ENCODE measurements at regions not wholly inside any gene's neighbourhood (a gene's known extent, or its start where the extent isn't known, plus 50 kb on each side); places are given as distances from the start of the nearest gene placed in this dataset.

DNA sequence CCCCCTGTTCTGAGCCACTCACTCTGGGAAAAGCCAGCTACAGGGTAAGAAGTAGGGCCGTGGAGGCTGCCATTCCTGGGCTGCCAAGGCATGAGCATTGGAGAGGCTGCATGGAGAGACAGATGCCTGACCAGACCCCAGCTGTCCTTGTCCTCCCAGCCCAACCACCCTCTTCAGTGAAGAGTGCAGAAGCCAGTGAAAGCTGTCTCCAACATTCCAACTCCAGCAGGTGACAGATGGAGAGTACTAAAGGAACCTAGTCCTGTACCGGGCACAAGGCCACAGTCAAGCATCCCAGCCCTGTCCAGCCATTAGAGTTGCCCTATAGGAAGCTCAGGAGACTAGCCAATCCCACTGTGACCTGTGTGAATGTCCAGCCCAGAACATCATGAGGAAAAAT is 165.1 kb downstream of the DIRAS2 start:
- no peak for TF ChIP-seq EZH2 (IDR thresholded peaks at IDR 0.05)
- no peak for TF ChIP-seq POLR2AphosphoS5 (IDR thresholded peaks at IDR 0.05; ENCODE audit: borderline replicate concordance, low read depth, low read length)
- TF ChIP-seq FOXP2 (optimal IDR thresholded peaks at IDR 0.05; ENCODE audit: control extremely low read depth, extremely low read length, insufficient read depth), result no peak
